Activated CD4-positive, alpha-beta T cell treated with anti-CD3 and anti-CD28 coated beads, Interleukin-2, amount 10 ng/mL, durations not matched to agents 24 days and 14 days (primary cell): ENCODE measurements at regions not wholly inside any gene's neighbourhood (a gene's known extent, or its start where the extent isn't known, plus 50 kb on each side); places are given as distances from the start of the nearest gene placed in this dataset.

Experiments
- DNase-seq: peaks from one replicate; pipeline ENCODE4 v3.0.0; 2022
- H3K27ac Mint-ChIP-seq: one replicate; pipeline ENCODE4 v1.8.0; 2022; ENCODE audit warnings: mild to moderate bottlenecking, mixed read lengths
- H3K27me3 Mint-ChIP-seq: one replicate; pipeline ENCODE4 v1.8.0; 2022; ENCODE audit warnings: mixed read lengths
- H3K36me3 Mint-ChIP-seq: one replicate; pipeline ENCODE4 v1.8.0; 2022; ENCODE audit warnings: low read depth, mild to moderate bottlenecking, mixed read lengths
- H3K4me1 Mint-ChIP-seq: one replicate; pipeline ENCODE4 v1.8.0; 2021; ENCODE audit warnings: mixed read lengths
- H3K4me3 Mint-ChIP-seq: one replicate; pipeline ENCODE4 v1.8.0; 2022; ENCODE audit warnings: mild to moderate bottlenecking, moderate library complexity, mixed read lengths
- H3K9me3 Mint-ChIP-seq: one replicate; pipeline ENCODE4 v1.8.0; 2021; ENCODE audit warnings: mixed read lengths
- intact Hi-C: fragments of 100-400 bp; cut with micrococcal nuclease; formaldehyde crosslinking; loops from one replicate; pipeline ENCODE4 v1.15.1; 2023

GRCh38 chr15:39454189-39454986 is 126.5 kb upstream of the THBS1 start:
- Mint-ChIP-seq H3K27ac (no peak overlapping the region), H3K4me3 (no peak overlapping the region), H3K9me3 (no peaks in the 10 kb centered on the region), H3K27me3 (peaks cover 12% of the 10 kb centered on the region), H3K4me1 (no peaks in the 10 kb centered on the region), H3K36me3 (no peaks in the 10 kb centered on the region)
- no peak for DNase-seq
- intact Hi-C loops = no loop called here

- intact Hi-C loops = no loop called here
- H3K9me3 Mint-ChIP-seq = no peaks in the 10 kb centered on the region
- H3K4me3 Mint-ChIP-seq = no peak overlapping the region
- no peaks in the 10 kb centered on the region for H3K36me3 Mint-ChIP-seq
- no peak for DNase-seq
- H3K4me1 Mint-ChIP-seq = no peaks in the 10 kb centered on the region
- peaks cover 12% of the 10 kb centered on the region for H3K27me3 Mint-ChIP-seq
- no peak overlapping the region for H3K27ac Mint-ChIP-seq
Observed at GRCh38 chr15:39455471-39455991, 125.3 kb upstream of the THBS1 start.

- H3K4me3 Mint-ChIP-seq = no peak overlapping the region
- DNase-seq = no peak
Observed at GRCh38 chr15:39456159-39456558, 124.7 kb upstream of the THBS1 start.

GRCh38 chr15:39456582-39457330 is 124.1 kb upstream of the THBS1 start:
- intact Hi-C loops = no loop called here

More at GRCh38 chr15:39456159-39456558, 124.7 kb upstream of the THBS1 start:
- Mint-ChIP-seq H3K4me1 (no peaks in the 10 kb centered on the region), H3K27ac (no peak overlapping the region), H3K27me3 (peaks cover 8% of the 10 kb centered on the region), H3K9me3 (no peaks in the 10 kb centered on the region), H3K36me3 (no peaks in the 10 kb centered on the region)
- intact Hi-C loops = no loop called here

GRCh38 chr15:39458131-39458530 is 122.7 kb upstream of the THBS1 start:
- no peak for DNase-seq
- no peaks in the 10 kb centered on the region for H3K9me3 Mint-ChIP-seq
- no peaks in the 10 kb centered on the region for H3K36me3 Mint-ChIP-seq
- no peak overlapping the region for H3K27ac Mint-ChIP-seq
- H3K4me3 Mint-ChIP-seq = no peak overlapping the region
- peaks cover 3% of the 10 kb centered on the region for H3K27me3 Mint-ChIP-seq
- intact Hi-C loops = no loop called here
- H3K4me1 Mint-ChIP-seq = no peaks in the 10 kb centered on the region

More at GRCh38 chr15:39456582-39457330, 124.1 kb upstream of the THBS1 start:
- Mint-ChIP-seq H3K27ac (no peak overlapping the region), H3K36me3 (no peaks in the 10 kb centered on the region), H3K27me3 (peaks cover 5% of the 10 kb centered on the region), H3K9me3 (no peaks in the 10 kb centered on the region), H3K4me1 (no peaks in the 10 kb centered on the region), H3K4me3 (no peak overlapping the region)
- DNase-seq = no peak

GRCh38 chr15:39459548-39459947 is 121.3 kb upstream of the THBS1 start:
- Mint-ChIP-seq H3K4me3 (no peak overlapping the region), H3K4me1 (no peaks in the 10 kb centered on the region), H3K27ac (no peak overlapping the region), H3K27me3 (no peaks in the 10 kb centered on the region), H3K9me3 (no peaks in the 10 kb centered on the region), H3K36me3 (no peaks in the 10 kb centered on the region)
- intact Hi-C loops = no loop called here
- DNase-seq = no peak

GRCh38 chr15:39460748-39461147 is 120.1 kb upstream of the THBS1 start:
- Mint-ChIP-seq H3K4me1 (no peaks in the 10 kb centered on the region), H3K27me3 (no peaks in the 10 kb centered on the region), H3K9me3 (no peaks in the 10 kb centered on the region), H3K4me3 (no peak overlapping the region), H3K27ac (no peak overlapping the region), H3K36me3 (no peaks in the 10 kb centered on the region)
- DNase-seq = no peak
- intact Hi-C loops = no loop called here

- H3K4me3 Mint-ChIP-seq = no peak overlapping the region
- no peaks in the 10 kb centered on the region for H3K9me3 Mint-ChIP-seq
- H3K27me3 Mint-ChIP-seq = no peaks in the 10 kb centered on the region
- no peaks in the 10 kb centered on the region for H3K4me1 Mint-ChIP-seq
- intact Hi-C loops = no loop called here
- H3K27ac Mint-ChIP-seq = no peak overlapping the region
- no peaks in the 10 kb centered on the region for H3K36me3 Mint-ChIP-seq
- DNase-seq = no peak
Observed at GRCh38 chr15:39461536-39462130, 119.2 kb upstream of the THBS1 start.

- Mint-ChIP-seq H3K9me3 (no peaks in the 10 kb centered on the region), H3K4me3 (no peak overlapping the region), H3K27me3 (no peaks in the 10 kb centered on the region), H3K36me3 (no peaks in the 10 kb centered on the region), H3K4me1 (no peaks in the 10 kb centered on the region), H3K27ac (no peak overlapping the region)
- DNase-seq = no peak
- intact Hi-C loops = no loop called here
Observed at GRCh38 chr15:39462691-39463090, 118.2 kb upstream of the THBS1 start.

- Mint-ChIP-seq H3K27ac (no peak overlapping the region), H3K27me3 (peaks cover 10% of the 10 kb centered on the region)
- no peak for DNase-seq
Observed at GRCh38 chr15:39465843-39466749, 114.8 kb upstream of the THBS1 start.

GRCh38 chr15:39466750-39467105 is 114.2 kb upstream of the THBS1 start:
- H3K4me1 Mint-ChIP-seq = no peaks in the 10 kb centered on the region
- H3K4me3 Mint-ChIP-seq = no peak overlapping the region
- H3K27me3 Mint-ChIP-seq = peaks cover 11% of the 10 kb centered on the region
- no peaks in the 10 kb centered on the region for H3K36me3 Mint-ChIP-seq
- H3K27ac Mint-ChIP-seq = no peak overlapping the region
- H3K9me3 Mint-ChIP-seq = peaks cover 14% of the 10 kb centered on the region
- DNase-seq = no peak
- intact Hi-C loops = no loop called here

More at GRCh38 chr15:39465843-39466749, 114.8 kb upstream of the THBS1 start:
- Mint-ChIP-seq H3K9me3 (peaks cover 14% of the 10 kb centered on the region), H3K4me3 (no peak overlapping the region), H3K36me3 (no peaks in the 10 kb centered on the region), H3K4me1 (no peaks in the 10 kb centered on the region)
- intact Hi-C loops = no loop called here

GRCh38 chr15:39468331-39468730 is 112.5 kb upstream of the THBS1 start:
- intact Hi-C loops = no loop called here
- Mint-ChIP-seq H3K36me3 (no peaks in the 10 kb centered on the region), H3K4me3 (no peak overlapping the region), H3K4me1 (no peaks in the 10 kb centered on the region), H3K27ac (no peak overlapping the region), H3K9me3 (peaks cover 14% of the 10 kb centered on the region), H3K27me3 (peaks cover 11% of the 10 kb centered on the region)
- no peak for DNase-seq

- no peaks in the 10 kb centered on the region for H3K36me3 Mint-ChIP-seq
- H3K27me3 Mint-ChIP-seq = peaks cover 11% of the 10 kb centered on the region
- H3K4me3 Mint-ChIP-seq = no peak overlapping the region
- H3K27ac Mint-ChIP-seq = no peak overlapping the region
- no peak for DNase-seq
- H3K4me1 Mint-ChIP-seq = no peaks in the 10 kb centered on the region
- intact Hi-C loops = no loop called here
- H3K9me3 Mint-ChIP-seq = peaks cover 14% of the 10 kb centered on the region
Observed at GRCh38 chr15:39468828-39469227, 112.1 kb upstream of the THBS1 start.
